ENCODE measurements at regions not wholly inside any gene's neighbourhood (a gene's known extent, or its start where the extent isn't known, plus 50 kb on each side); places are given as distances from the start of the nearest gene placed in this dataset.

GRCh38 chr12:90816353-90817089 lies 138.5 kb downstream of the CCER1 start:
- TF ChIP-seq CTCF (IDR thresholded peaks at IDR 0.05; ENCODE audit: insufficient read depth, low read length, poor library complexity, severe bottlenecking) (no peak), EZH2phosphoT487 (conservative IDR thresholded peaks at IDR 0.05; ENCODE audit: low read length) (no peak)
